ENCODE measurements at regions not wholly inside any gene's neighbourhood (a gene's known extent, or its start where the extent isn't known, plus 50 kb on each side); places are given as distances from the start of the nearest gene placed in this dataset.

GRCh38 chr4:32544846-32545245 is 1824.7 kb downstream of the PCDH7 start:
- Mint-ChIP-seq H3K27me3 (ENCODE audit: low read depth in 3 of 3) (peaks cover 0 to 2% (median 2%) of the 10 kb centered on the region in 3 donors), H3K4me1 (no peaks in the 10 kb centered on the region), H3K9me3 (peaks cover 0 to 4% (median 0%) of the 10 kb centered on the region in 7 donors), H3K27ac (no peak overlapping the region), H3K4me3 (no peak overlapping the region), H3K36me3 (no peaks in the 10 kb centered on the region)
- TF ChIP-seq CTCF (IDR thresholded peaks at IDR 0.05): no peak
- H3K4me2 ChIP-seq (replicated peaks; ENCODE audit: extremely low read depth, low read length, poor library complexity, severe bottlenecking): no peak overlapping the region
- no peak overlapping the region for H2AFZ ChIP-seq (ENCODE audit: insufficient read depth, low read depth, low read length, poor library complexity, severe bottlenecking)
- 84% methylated on average over 2 of the region's 3 CpGs for WGBS (ENCODE audit: insufficient coverage)
- H4K20me1 ChIP-seq (ENCODE audit: insufficient read depth, low read length): no peaks in the 10 kb centered on the region
- H3K9me3 ChIP-seq (replicated peaks in 1 of 2; ENCODE audit: control insufficient read depth in 1 of 2, insufficient read depth in 1 of 2, low read length in 2 of 2): no peaks in the 10 kb centered on the region
- intact Hi-C loops (cut with micrococcal nuclease): no loop called here
- H3K79me2 ChIP-seq (ENCODE audit: insufficient read depth, low read length): no peaks in the 10 kb centered on the region
- no peak overlapping the region for H3K27ac ChIP-seq (ENCODE audit: low read depth in 1 of 2, low read length in 2 of 2)
- no peaks in the 10 kb centered on the region for H3K36me3 ChIP-seq (replicated peaks in 1 of 2; ENCODE audit: control insufficient read depth in 1 of 2, insufficient read depth in 2 of 2, low read length in 2 of 2)
- no peak overlapping the region for H3K4me3 ChIP-seq (replicated peaks in 1 of 3; ENCODE audit: low read depth in 2 of 3, low read length in 3 of 3)
- DNase-seq: no peak
- H3K9ac ChIP-seq (ENCODE audit: insufficient read depth, low read length, poor library complexity, severe bottlenecking): no peak overlapping the region
- no peaks in the 10 kb centered on the region for H3K27me3 ChIP-seq (ENCODE audit: control insufficient read depth in 2 of 2, insufficient read depth in 2 of 2, low read length in 2 of 2)
- no peaks in the 10 kb centered on the region for H3K4me1 ChIP-seq (ENCODE audit: control insufficient read depth in 1 of 2, insufficient read depth in 2 of 2, low read length in 2 of 2)

- H3K9me3 Mint-ChIP-seq: no peaks in the 10 kb centered on the region
- H3K36me3 ChIP-seq (replicated peaks in 1 of 2; ENCODE audit: control insufficient read depth in 1 of 2, insufficient read depth in 2 of 2, low read length in 2 of 2): no peaks in the 10 kb centered on the region
- peaks cover 0 to 2% (median 0%) of the 10 kb centered on the region in 3 donors for H3K27me3 Mint-ChIP-seq (ENCODE audit: low read depth in 3 of 3)
- H3K79me2 ChIP-seq (ENCODE audit: insufficient read depth, low read length): no peaks in the 10 kb centered on the region
- no peaks in the 10 kb centered on the region for H3K4me1 ChIP-seq (ENCODE audit: control insufficient read depth in 1 of 2, insufficient read depth in 2 of 2, low read length in 2 of 2)
- H3K27me3 ChIP-seq (ENCODE audit: control insufficient read depth in 2 of 2, insufficient read depth in 2 of 2, low read length in 2 of 2): no peaks in the 10 kb centered on the region
- no peak overlapping the region for H3K9ac ChIP-seq (ENCODE audit: insufficient read depth, low read length, poor library complexity, severe bottlenecking)
- H4K20me1 ChIP-seq (ENCODE audit: insufficient read depth, low read length): no peaks in the 10 kb centered on the region
- H3K4me2 ChIP-seq (replicated peaks; ENCODE audit: extremely low read depth, low read length, poor library complexity, severe bottlenecking): no peak overlapping the region
- TF ChIP-seq CTCF (IDR thresholded peaks at IDR 0.05): no peak
- H3K4me1 Mint-ChIP-seq: no peaks in the 10 kb centered on the region
- DNase-seq: no peak
- H3K27ac Mint-ChIP-seq: no peak overlapping the region
- no peaks in the 10 kb centered on the region for H3K36me3 Mint-ChIP-seq
- H3K4me3 ChIP-seq (replicated peaks in 1 of 3; ENCODE audit: low read depth in 2 of 3, low read length in 3 of 3): no peak overlapping the region
- H2AFZ ChIP-seq (ENCODE audit: insufficient read depth, low read depth, low read length, poor library complexity, severe bottlenecking): no peak overlapping the region
- no peak overlapping the region for H3K27ac ChIP-seq (ENCODE audit: low read depth in 1 of 2, low read length in 2 of 2)
- H3K9me3 ChIP-seq (replicated peaks in 1 of 2; ENCODE audit: control insufficient read depth in 1 of 2, insufficient read depth in 1 of 2, low read length in 2 of 2): peaks cover 0 to 3% of the 10 kb centered on the region in 2 donors
- intact Hi-C loops (cut with micrococcal nuclease): no loop called here
- no peak overlapping the region for H3K4me3 Mint-ChIP-seq
These were observed 1831.8 kb downstream of the PCDH7 start for GRCh38 chr4:32551943-32552342.
